IMR-90 (cell line): ENCODE measurements at regions not wholly inside any gene's neighbourhood (a gene's known extent, or its start where the extent isn't known, plus 50 kb on each side); places are given as distances from the start of the nearest gene placed in this dataset.

Experiments used
- ATAC-seq: fragments of 200-7000 bp; cut with Tn5 transposase; 2 replicates; pipeline ENCODE4 v1.9.1; 2020; ENCODE audit warnings: low read depth, mild to moderate bottlenecking, moderate library complexity
- BruUV-seq: library from RNA; stranded (reverse); fragments of 400-500 nt; replicated peaks from 2 replicates; lab custom pipeline; 2021; lab: Mats Ljungman, UMichigan
- CTCF ChIA-PET: fragments of 300-600 bp; formaldehyde crosslinking; extraction: SDS; loops from one replicate; lab custom pipeline; 2021; ENCODE audit warnings: antibody characterized with exemption; lab: Yijun Ruan, JAX
- POLR2A ChIA-PET: fragments of 300-600 bp; sonication (Branson Sonifier 250); formaldehyde crosslinking; loops from one replicate; lab custom pipeline; 2022; ENCODE audit warnings: antibody characterized with exemption; ENCODE audit not compliant: unreplicated experiment; lab: Charles Lee
- DNase-seq: peaks from one replicate; pipeline ENCODE4 v3.0.0; 2013
- H2AFZ ChIP-seq: replicated peaks from 2 replicates; pipeline ENCODE3; 2013; ENCODE audit warnings: low read length, mild to moderate bottlenecking; ENCODE audit not compliant: poor library complexity
- H2AK5ac ChIP-seq: 2 replicates; pipeline ENCODE4 v1.6.1; 2013; ENCODE audit warnings: low read depth, low read length, inconsistent platforms
- H2AK9ac ChIP-seq: replicated peaks from 2 replicates; pipeline ENCODE3; 2013; ENCODE audit warnings: mild to moderate bottlenecking, low read depth, low read length, moderate library complexity; ENCODE audit not compliant: poor library complexity
- H2BK120ac ChIP-seq: 2 replicates; pipeline ENCODE4 v1.6.1; 2013; ENCODE audit warnings: low read depth, low read length, inconsistent platforms
- H2BK15ac ChIP-seq: 3 replicates; pipeline ENCODE4 v1.6.1; 2013; ENCODE audit warnings: low read depth, low read length, inconsistent platforms
- H2BK20ac ChIP-seq: 2 replicates; pipeline ENCODE4 v1.6.1; 2013; ENCODE audit warnings: low read depth, mild to moderate bottlenecking, inconsistent platforms, low read length, moderate library complexity
- H2BK5ac ChIP-seq: 2 replicates; pipeline ENCODE4 v1.6.1; 2013; ENCODE audit warnings: mild to moderate bottlenecking, low read depth, low read length, inconsistent platforms; ENCODE audit not compliant: poor library complexity, severe bottlenecking
- H3K14ac ChIP-seq: replicated peaks from 2 replicates; pipeline ENCODE4 v1.6.1; 2013; ENCODE audit warnings: low read depth, low read length, inconsistent platforms
- H3K18ac ChIP-seq: 2 replicates; pipeline ENCODE4 v1.6.1; 2013; ENCODE audit warnings: low read depth, low read length, control low read depth
- H3K23ac ChIP-seq: 2 replicates; pipeline ENCODE4 v1.6.1; 2013; ENCODE audit warnings: low read depth, low read length, inconsistent platforms
- H3K27ac ChIP-seq: 2 replicates; pipeline ENCODE4 v1.5.1; 2013; ENCODE audit warnings: mild to moderate bottlenecking, control low read depth, low read length; ENCODE audit not compliant: insufficient read depth
- H3K27me3 ChIP-seq: 2 replicates; pipeline ENCODE4 v1.6.1; 2013; ENCODE audit warnings: low read length; ENCODE audit not compliant: control insufficient read depth, insufficient read depth
- H3K36me3 ChIP-seq: 2 replicates; pipeline ENCODE4 v1.6.1; 2013; ENCODE audit warnings: low read length, mixed read lengths; ENCODE audit not compliant: control insufficient read depth, insufficient read depth
- H3K4ac ChIP-seq: 2 replicates; pipeline ENCODE4 v1.6.1; 2013; ENCODE audit warnings: low read depth, low read length, inconsistent platforms
- H3K4me1 ChIP-seq: 2 replicates; pipeline ENCODE4 v1.6.1; 2013; ENCODE audit warnings: low read length, mixed read lengths; ENCODE audit not compliant: control insufficient read depth, insufficient read depth
- H3K4me2 ChIP-seq: 2 replicates; pipeline ENCODE4 v1.6.1; 2013; ENCODE audit warnings: low read depth, mild to moderate bottlenecking, control low read depth, low read length, moderate library complexity
- H3K4me3 ChIP-seq: 2 replicates; pipeline ENCODE4 v1.5.1; 2013; ENCODE audit warnings: low read depth, mild to moderate bottlenecking, control low read depth, low read length, moderate library complexity; ENCODE audit not compliant: insufficient read depth
- H3K56ac ChIP-seq: 2 replicates; pipeline ENCODE4 v1.6.1; 2013; ENCODE audit warnings: low read length, inconsistent platforms; ENCODE audit not compliant: insufficient read depth; ENCODE audit errors: extremely low read depth
- H3K79me1 ChIP-seq, 2 experiments: 2 replicates each; pipeline ENCODE4 v1.6.1; 2013; ENCODE audit warnings: low read length in 2 of 2, inconsistent platforms in 1 of 2, low read depth in 1 of 2
- H3K9ac ChIP-seq: 2 replicates; pipeline ENCODE4 v1.6.1; 2013; ENCODE audit warnings: low read depth, low read length, control low read depth
- H3K9me1 ChIP-seq: 2 replicates; pipeline ENCODE4 v1.6.1; 2013; ENCODE audit warnings: low read length, inconsistent platforms; ENCODE audit not compliant: insufficient read depth
- H3K9me3 ChIP-seq: 2 replicates; pipeline ENCODE4 v1.6.1; 2013; ENCODE audit warnings: low read length; ENCODE audit not compliant: control insufficient read depth, insufficient read depth
- H4K20me1 ChIP-seq: 2 replicates; pipeline ENCODE4 v1.6.1; 2013; ENCODE audit warnings: low read length, inconsistent platforms; ENCODE audit not compliant: insufficient read depth
- H4K5ac ChIP-seq: 2 replicates; pipeline ENCODE4 v1.6.1; 2013; ENCODE audit warnings: mild to moderate bottlenecking, low read depth, low read length, control low read depth
- H4K8ac ChIP-seq, 2 experiments: 2 replicates each; pipeline ENCODE4 v1.6.1; 2013; ENCODE audit warnings: low read depth in 2 of 2, low read length in 2 of 2, control low read depth in 1 of 2, inconsistent platforms in 1 of 2
- H4K91ac ChIP-seq: 2 replicates; pipeline ENCODE4 v1.6.1; 2013; ENCODE audit warnings: low read depth, low read length, inconsistent platforms; ENCODE audit not compliant: insufficient read depth
- BHLHE40 ChIP-seq: fragments of 150-350 bp; IDR thresholded peaks from 2 replicates; pipeline ENCODE4 v1.6.1; 2016; ENCODE audit warnings: mild to moderate bottlenecking, low read depth, low read length
- CHD1 ChIP-seq: IDR thresholded peaks from 2 replicates; pipeline ENCODE4 v1.6.1; 2012; ENCODE audit warnings: low read depth, low read length, improper control_type of control experiment
- CTCF ChIP-seq: conservative IDR thresholded peaks from 2 replicates; pipeline ENCODE4 v1.5.1; 2012; ENCODE audit warnings: mild to moderate bottlenecking, low read depth, low read length, improper control_type of control experiment
- ELK1 ChIP-seq: fragments of 150-350 bp; IDR thresholded peaks from 2 replicates; pipeline ENCODE4 v1.6.1; 2016; ENCODE audit warnings: low read depth, mild to moderate bottlenecking, low read length, moderate library complexity, borderline replicate concordance
- FOS ChIP-seq: fragments of 150-350 bp; IDR thresholded peaks from 2 replicates; pipeline ENCODE4 v1.6.1; 2016; ENCODE audit warnings: low read depth, low read length
- MXI1 ChIP-seq: IDR thresholded peaks from 2 replicates; pipeline ENCODE4 v1.6.1; 2012; ENCODE audit warnings: low read depth, mild to moderate bottlenecking, low read length, moderate library complexity, borderline replicate concordance
- POLR2A ChIP-seq: IDR thresholded peaks from 2 replicates; pipeline ENCODE4 v1.6.1; 2012; ENCODE audit warnings: mild to moderate bottlenecking, low read depth, low read length
- RAD21 ChIP-seq: IDR thresholded peaks from 2 replicates; pipeline ENCODE4 v1.6.1; 2012; ENCODE audit warnings: low read length, improper control_type of control experiment
- RFX5 ChIP-seq: IDR thresholded peaks from 2 replicates; pipeline ENCODE4 v1.8.0; 2012; ENCODE audit warnings: low read depth, mild to moderate bottlenecking, low read length, moderate library complexity
- WGBS, 2 experiments: methylation state at CpG; one replicate each; pipeline versions ENCODE4 v1.1.5 to v1.1.7; 2013; ENCODE audit warnings: missing lambda C conversion rate in 2 of 2; ENCODE audit not compliant: insufficient read length in 1 of 2; ENCODE audit errors: extremely low coverage in 2 of 2; 5-methylcytosine and 5-hydroxymethylcytosine counted together
- dilution Hi-C: fragments of 300-500 bp; cut with HindIII; formaldehyde crosslinking; loops from one replicate; pipeline ENCODE4 v1.14.3; 2018; ENCODE audit warnings: low sequenced_read_pairs; ENCODE audit not compliant: unreplicated experiment
- in situ Hi-C: fragments of 300-500 bp; cut with MboI; formaldehyde crosslinking; loops from 3 replicates; pipeline ENCODE4 v1.14.3; 2019; ENCODE audit warnings: low sequenced_read_pairs, inconsistent platforms, mixed read lengths
- intact Hi-C: fragments of 100-400 bp; cut with micrococcal nuclease; formaldehyde crosslinking; loops from 2 replicates; pipeline ENCODE4 v1.10.0; 2022

DNA sequence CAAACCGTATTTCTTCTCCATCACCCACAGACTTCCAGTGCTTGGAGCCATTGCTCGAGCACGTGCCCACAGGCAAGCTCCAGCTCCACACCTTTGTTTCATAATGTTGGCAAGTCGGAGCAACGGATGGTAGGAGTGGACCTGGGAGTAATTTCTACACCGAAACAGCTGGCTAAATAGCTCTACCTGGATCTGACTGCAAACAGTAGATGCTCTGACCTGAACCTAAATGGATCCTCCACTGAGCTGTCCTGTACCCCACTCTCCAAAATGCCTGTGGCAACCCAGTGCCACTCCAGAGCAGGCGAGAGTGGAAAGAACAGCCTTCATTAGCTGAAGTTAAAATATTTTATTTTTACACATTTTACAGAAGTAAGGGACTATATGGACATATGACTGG lies 108.7 kb downstream of the BMP4 start:
- TF ChIP-seq RAD21 (no peak), ELK1 (no peak), CTCF (no peak), CHD1 (no peak), FOS (no peak), BHLHE40 (no peak), RFX5 (no peak), MXI1 (no peak), POLR2A (no peak)
- H3K18ac ChIP-seq: no peak overlapping the region
- H3K4me3 ChIP-seq: no peak overlapping the region
- peaks cover 7% of the 10 kb centered on the region for H3K4me1 ChIP-seq
- H3K27me3 ChIP-seq: no peaks in the 10 kb centered on the region
- H3K9me1 ChIP-seq: no peaks in the 10 kb centered on the region
- H3K79me1 ChIP-seq: no peaks in the 10 kb centered on the region
- H4K5ac ChIP-seq: no peak overlapping the region
- ATAC-seq: no peak
- H2AK5ac ChIP-seq: no peak overlapping the region
- CTCF ChIA-PET: no interaction called here
- H4K20me1 ChIP-seq: no peaks in the 10 kb centered on the region
- H3K9me3 ChIP-seq: no peaks in the 10 kb centered on the region
- H2BK120ac ChIP-seq: no peak overlapping the region
- no peak overlapping the region for H2AK9ac ChIP-seq
- no peaks in the 10 kb centered on the region for H3K36me3 ChIP-seq
- H3K56ac ChIP-seq: no peak overlapping the region
- in situ Hi-C loops (no loop called here), dilution Hi-C loops (no loop called here), intact Hi-C loops (no loop called here)
- no peak overlapping the region for H3K27ac ChIP-seq
- no peak overlapping the region for H3K4me2 ChIP-seq
- H3K9ac ChIP-seq: no peak overlapping the region
- DNase-seq: no peak
- H4K8ac ChIP-seq: no peak overlapping the region
- no CpG with 5 or more reads among the region's 7 CpGs for WGBS, 2 experiments
- no TSS peak for BruUV-seq
- H2BK15ac ChIP-seq: no peak overlapping the region
- no peak overlapping the region for H3K23ac ChIP-seq
- H4K91ac ChIP-seq: no peak overlapping the region
- H2BK20ac ChIP-seq: no peak overlapping the region
- H2BK5ac ChIP-seq: no peak overlapping the region
- H2AFZ ChIP-seq: no peak overlapping the region
- POLR2A ChIA-PET: no interaction called here
- no peak overlapping the region for H3K14ac ChIP-seq
- no peak overlapping the region for H3K4ac ChIP-seq
